ENCODE measurements at regions not wholly inside any gene's neighbourhood (a gene's known extent, or its start where the extent isn't known, plus 50 kb on each side); places are given as distances from the start of the nearest gene placed in this dataset.

- no peak for TF ChIP-seq POLR2A (IDR thresholded peaks at IDR 0.05)
- no peak for TF ChIP-seq CTCF (IDR thresholded peaks at IDR 0.05)
- no peak for DNase-seq (ENCODE audit: low spot score in 2 of 2)
- H3K4me3 ChIP-seq (ENCODE audit: low read depth, poor library complexity, severe bottlenecking) = no peak overlapping the region
- WGBS, 2 donors = 91 to 97% methylated on average over 1 of the region's 1 CpG
- intact Hi-C loops (cut with DNase I; ENCODE audit: low total_unique reads) = no loop called here
These were observed 159.2 kb upstream of the C9orf72 start for GRCh38 chr9:27732494-27732893.

GRCh38 chr9:27743490-27743889 lies 170.2 kb upstream of the C9orf72 start:
- DNase-seq (ENCODE audit: low spot score in 2 of 2) = no peak
- H3K4me3 ChIP-seq (ENCODE audit: low read depth, poor library complexity, severe bottlenecking) = no peak overlapping the region
- intact Hi-C loops (cut with DNase I; ENCODE audit: low total_unique reads) = no loop called here
- 82 to 89% methylated on average over 1 of the region's 1 CpG for WGBS, 2 donors
- TF ChIP-seq CTCF (IDR thresholded peaks at IDR 0.05) (no peak), POLR2A (IDR thresholded peaks at IDR 0.05) (no peak)

- DNase-seq (ENCODE audit: low spot score in 2 of 2) = no peak
- TF ChIP-seq POLR2A (IDR thresholded peaks at IDR 0.05) (no peak), CTCF (IDR thresholded peaks at IDR 0.05) (no peak)
- H3K4me3 ChIP-seq (ENCODE audit: low read depth, poor library complexity, severe bottlenecking) = no peak overlapping the region
- intact Hi-C loops (cut with DNase I; ENCODE audit: low total_unique reads) = no loop called here
- 39 to 52% methylated on average over 1 of the region's 1 CpG for WGBS, 2 donors
These were observed 174.2 kb upstream of the C9orf72 start for GRCh38 chr9:27747450-27747849.

- WGBS, 2 donors = 63 to 67% methylated on average over 2 of the region's 2 CpGs
- H3K4me3 ChIP-seq (ENCODE audit: low read depth, poor library complexity, severe bottlenecking) = no peak overlapping the region
- no peak for TF ChIP-seq CTCF (IDR thresholded peaks at IDR 0.05)
- TF ChIP-seq POLR2A (IDR thresholded peaks at IDR 0.05) = no peak
- intact Hi-C loops (cut with DNase I; ENCODE audit: low total_unique reads) = no loop called here
- no peak for DNase-seq (ENCODE audit: low spot score in 2 of 2)
These were observed 176.6 kb upstream of the C9orf72 start for GRCh38 chr9:27749838-27750237.

- no peak overlapping the region for H3K4me3 ChIP-seq (ENCODE audit: low read depth, poor library complexity, severe bottlenecking)
- TF ChIP-seq CTCF (IDR thresholded peaks at IDR 0.05) (no peak), POLR2A (IDR thresholded peaks at IDR 0.05) (no peak)
- WGBS, 2 donors = 83 to 88% methylated on average over 3 of the region's 3 CpGs
- intact Hi-C loops (cut with DNase I; ENCODE audit: low total_unique reads) = no loop called here
- DNase-seq (ENCODE audit: low spot score in 2 of 2) = no peak
These were observed 177.3 kb upstream of the C9orf72 start for GRCh38 chr9:27750566-27750965.

- no peak overlapping the region for H3K4me3 ChIP-seq (ENCODE audit: low read depth, poor library complexity, severe bottlenecking)
- no peak for TF ChIP-seq CTCF (IDR thresholded peaks at IDR 0.05)
- no peak for TF ChIP-seq POLR2A (IDR thresholded peaks at IDR 0.05)
- intact Hi-C loops (cut with DNase I; ENCODE audit: low total_unique reads) = no loop called here
- 93 to 94% methylated on average over 4 of the region's 4 CpGs for WGBS, 2 donors
- DNase-seq (ENCODE audit: low spot score in 2 of 2) = no peak
These were observed 178.8 kb upstream of the C9orf72 start for GRCh38 chr9:27752069-27752468.

Measured in lower leg skin (tissue), 4 donors.